Umbilical cord (tissue), 1 donor: ENCODE measurements at regions not wholly inside any gene's neighbourhood (a gene's known extent, or its start where the extent isn't known, plus 50 kb on each side); places are given as distances from the start of the nearest gene placed in this dataset.
A peak's percentile ranks its signal among the peaks of the same experiment; 100 is the strongest.
"Not testable (repeated sequence)": the region's sequence is repeated elsewhere in the genome, so short reads cannot be mapped to it uniquely, and the experiment has no call there.

Experiments used
- DNase-seq: peaks from one replicate; pipeline ENCODE4 v3.0.0-alpha.2; 2015; ENCODE audit warnings: low spot score

DNA sequence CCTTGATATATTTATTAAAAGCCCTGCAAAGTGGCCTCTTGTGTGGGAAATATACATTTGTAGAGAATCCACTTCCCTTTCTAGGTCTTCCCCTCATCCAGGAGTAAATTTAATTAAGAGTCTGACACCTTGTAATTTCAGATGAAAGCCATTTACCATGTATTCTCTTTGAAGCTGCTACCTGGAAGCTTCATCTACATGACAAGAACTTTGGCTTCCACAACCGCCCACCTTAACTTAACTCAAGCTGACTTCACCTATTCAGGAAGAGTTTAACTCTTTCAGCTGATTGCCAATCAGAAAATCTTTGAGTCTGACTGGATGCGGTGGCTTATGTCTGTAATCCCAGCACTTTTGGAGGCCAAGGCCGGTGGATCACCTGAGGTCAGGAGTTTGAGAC lies 899.9 kb downstream of the TAF11L14 start:
- no peak for DNase-seq

DNA sequence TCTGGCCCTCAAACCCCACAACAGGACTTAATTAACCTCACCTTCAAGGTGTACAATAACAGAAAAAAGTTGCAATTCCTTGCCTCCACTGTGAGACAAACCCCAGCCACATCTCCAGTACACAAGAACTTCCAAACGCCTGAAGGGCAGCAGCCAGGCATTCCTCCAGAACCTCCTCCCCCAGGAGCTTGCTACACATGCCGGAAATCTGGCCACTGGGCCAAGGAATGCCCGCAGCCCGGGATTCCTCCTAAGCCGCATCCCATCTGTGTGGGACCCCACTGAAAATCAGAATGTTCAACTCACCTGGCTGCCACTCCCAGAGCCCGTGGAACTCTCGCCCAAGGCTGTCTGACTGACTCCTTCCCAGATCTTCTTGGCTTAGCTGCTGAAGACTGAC lies 901.5 kb downstream of the TAF11L14 start:
- DNase-seq: not testable (repeated sequence)

DNA sequence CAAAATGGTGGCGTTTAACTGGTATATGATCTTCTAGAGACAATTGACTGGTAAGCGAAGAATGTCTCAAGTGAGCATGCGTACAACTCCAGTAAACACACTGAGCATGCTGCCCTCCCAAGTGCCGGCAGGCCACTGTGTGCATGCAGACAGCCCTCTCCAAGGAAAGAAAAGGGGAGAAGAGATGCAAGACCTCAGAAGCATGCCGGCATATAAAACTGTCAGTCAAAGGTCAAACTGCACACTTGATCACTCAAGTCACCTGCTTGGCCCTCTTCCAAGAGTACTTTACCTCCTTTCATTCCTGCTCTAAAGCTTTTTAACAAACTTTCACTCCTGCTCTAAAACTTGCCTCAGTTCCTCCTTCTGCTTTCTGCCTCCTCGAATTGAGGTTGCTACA lies 910.2 kb downstream of the TAF11L14 start:
- no peak for DNase-seq

DNA sequence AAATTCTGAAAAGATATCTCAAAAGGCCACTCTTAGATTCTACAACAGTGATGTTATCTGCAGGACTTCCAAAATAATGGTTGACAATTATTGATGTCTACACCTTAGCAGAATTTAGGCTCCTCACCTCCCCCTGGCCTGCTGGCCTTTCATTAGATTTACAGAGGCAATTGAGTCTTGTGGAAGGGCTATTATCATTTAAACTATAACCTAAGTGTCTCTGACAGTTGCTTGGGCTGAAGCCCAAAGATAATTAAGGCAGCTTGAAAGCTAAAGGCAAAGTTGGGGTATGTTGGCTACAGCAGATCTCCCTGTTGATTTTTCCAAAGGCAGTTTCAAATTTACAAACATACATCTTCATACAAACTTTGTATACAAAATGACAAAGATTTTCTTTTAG lies 912.3 kb downstream of the TAF11L14 start:
- DNase-seq: no peak

DNA sequence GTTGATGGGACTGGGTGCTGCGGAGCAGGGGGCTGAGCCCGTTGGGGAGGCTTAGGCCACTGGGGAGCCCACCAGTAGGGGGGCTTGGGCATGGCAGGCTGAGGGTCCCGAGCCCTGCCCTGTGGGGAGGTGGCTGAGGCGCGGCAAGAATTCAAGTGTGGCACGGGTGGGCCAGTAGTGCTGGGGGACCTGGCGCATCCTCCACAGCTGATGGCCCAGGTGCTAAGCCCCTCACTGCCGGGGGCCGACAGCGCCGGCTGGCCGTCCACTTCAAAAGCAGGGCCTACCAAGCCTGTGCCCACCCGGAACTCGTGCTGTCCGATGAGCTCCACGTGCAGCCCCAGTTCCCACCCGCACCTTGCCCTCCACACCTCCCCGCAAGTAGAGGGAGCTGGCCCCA lies 917.5 kb downstream of the TAF11L14 start:
- DNase-seq: no peak

DNA sequence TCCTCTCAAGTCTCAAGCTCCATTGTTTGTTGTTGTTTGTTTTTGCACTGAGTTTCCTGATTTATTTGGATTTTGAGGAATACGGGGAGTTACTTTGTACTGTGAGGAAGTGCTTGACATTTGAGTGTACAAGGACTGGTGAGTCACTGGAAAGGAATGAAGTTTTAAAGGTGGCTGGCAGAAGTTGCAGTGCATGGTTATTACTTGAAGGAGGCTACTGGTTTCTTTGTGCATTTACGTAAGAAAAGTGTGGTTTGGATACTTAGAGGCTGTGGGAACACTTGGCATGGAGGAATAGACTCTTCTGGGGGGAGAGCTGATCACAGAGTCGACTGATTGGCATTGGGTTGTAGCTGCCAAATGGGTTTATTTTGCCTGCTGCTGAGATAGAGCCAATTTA lies 919.0 kb downstream of the TAF11L14 start:
- DNase-seq: peak; percentile 2

DNA sequence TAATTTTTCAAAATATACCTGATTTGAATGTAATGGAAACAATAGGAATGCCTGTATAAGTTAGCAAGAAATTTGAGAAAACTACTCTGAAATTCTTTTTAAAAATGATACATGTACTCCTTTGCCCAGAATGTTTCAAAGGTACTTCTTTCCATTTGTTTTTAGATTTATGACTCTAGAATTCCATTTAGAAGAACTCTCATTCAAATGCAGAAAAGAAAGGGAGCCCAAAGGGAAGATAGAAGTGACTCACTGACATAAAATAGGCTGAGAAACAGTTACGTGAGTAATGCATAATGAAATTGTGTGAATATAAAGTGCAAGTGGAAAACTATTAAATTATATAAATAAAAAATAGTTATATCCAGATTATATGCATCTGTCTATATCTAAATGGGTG lies 926.3 kb downstream of the TAF11L14 start:
- no peak for DNase-seq

DNA sequence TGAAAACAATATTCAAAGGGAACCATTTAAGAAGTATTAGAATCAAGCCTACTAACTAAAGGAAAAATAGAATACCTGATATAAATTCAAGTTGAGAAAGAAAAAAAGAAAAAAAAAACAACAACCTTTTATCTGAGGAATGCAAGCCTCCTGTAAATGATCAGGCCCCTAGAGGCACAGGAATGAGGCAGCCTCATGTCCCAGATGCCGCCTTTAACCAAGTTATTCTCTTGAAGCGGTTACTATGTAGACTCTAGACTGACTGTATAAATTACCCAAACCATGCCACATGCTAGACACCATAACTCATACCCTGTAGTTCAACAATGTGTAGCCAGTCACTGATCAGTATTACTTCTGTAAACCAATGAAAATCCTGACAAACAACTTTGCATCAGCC lies 929.6 kb downstream of the TAF11L14 start:
- DNase-seq: no peak

DNA sequence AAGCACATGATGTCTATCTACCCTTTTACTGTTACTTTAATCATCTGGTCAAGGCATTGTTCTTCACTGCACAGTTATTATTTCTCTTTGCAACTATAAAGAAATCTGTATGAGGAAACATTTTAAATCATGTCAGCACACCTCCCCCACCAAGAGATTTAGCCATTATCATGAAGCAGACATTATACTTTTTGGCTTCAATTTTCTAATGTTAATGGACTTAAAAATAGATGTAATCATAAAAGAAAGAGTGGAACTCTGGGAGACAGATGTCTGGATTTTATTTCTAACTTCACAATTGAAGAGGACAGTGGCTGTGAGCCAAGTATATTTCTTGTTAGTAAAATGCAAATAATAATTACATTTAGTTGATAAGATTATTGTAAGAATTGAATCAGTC lies 932.4 kb downstream of the TAF11L14 start:
- no peak for DNase-seq

DNA sequence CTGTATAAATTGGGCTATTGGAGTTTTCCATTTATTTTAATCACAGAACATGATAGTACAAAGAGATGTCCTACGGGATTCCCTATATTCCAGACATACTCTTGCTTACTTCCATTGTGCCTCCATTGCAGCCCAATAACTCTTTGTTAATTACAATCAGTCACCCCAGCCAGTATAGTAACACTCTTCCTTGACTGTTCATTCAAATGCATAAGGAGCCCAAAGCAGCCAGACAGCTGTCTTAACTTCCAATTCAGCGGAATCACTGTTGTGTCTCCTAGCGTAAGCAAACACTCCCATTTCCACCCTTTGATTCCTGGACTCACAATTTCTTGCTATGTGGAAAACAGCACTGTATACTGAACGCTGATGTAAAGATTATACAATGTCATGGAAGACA lies 942.3 kb downstream of the TAF11L14 start:
- no peak for DNase-seq

DNA sequence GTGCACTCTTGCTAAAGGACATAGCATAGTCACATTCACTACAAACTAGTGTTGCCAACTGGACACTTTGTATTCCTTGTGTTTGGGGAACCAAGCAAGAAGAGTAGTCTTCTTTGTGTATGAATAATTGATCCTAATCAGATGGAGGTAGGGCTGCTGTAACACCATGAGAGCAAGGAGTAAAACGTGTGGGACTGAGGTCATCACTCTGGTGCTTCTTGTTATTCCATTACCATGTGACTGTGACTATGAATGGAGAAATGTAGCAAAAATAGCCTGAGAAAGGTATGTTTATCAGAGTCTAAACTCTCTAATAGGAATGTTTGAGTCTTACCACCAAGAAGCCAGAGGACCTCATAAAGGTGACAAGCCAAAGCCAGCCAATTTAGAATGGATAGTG lies 966.9 kb downstream of the TAF11L14 start:
- no peak for DNase-seq

DNA sequence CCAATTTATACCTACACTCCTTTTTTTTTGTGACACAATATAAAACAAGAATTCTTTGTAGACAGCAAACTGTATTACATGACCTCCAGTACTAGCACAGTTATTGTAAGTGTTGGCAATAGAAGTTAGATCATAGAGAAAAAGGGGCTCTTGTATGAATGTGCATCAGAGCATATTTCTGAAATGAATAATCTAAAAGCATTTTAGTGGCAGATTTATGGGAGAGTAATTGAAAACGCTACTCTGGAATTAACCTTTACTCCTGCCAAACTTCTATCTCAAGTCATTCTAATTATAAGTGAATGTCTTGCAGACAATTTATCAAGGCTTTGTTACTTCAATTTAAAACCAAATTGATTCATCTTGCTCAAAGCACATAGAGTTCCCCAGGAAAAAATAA lies 968.1 kb downstream of the TAF11L14 start:
- no peak for DNase-seq

DNA sequence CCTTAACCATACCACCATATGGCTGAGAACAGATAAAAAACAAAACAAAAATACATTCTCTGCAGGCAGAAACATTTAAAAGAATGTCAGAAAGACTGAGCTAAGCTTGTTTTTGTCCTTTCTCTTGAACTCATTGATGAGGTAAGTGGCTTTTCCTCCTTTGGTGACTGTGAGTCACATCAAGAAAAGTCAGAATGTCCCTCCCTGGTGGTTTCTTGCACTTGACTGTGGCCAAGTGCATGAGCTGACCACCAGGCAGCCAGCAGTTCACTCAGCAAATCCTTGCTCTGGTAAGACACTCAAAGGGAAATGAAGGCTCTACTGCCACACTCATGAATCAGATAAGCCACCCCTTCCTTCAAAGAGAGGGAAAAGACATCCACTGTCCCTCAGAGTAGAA lies 970.9 kb downstream of the TAF11L14 start:
- DNase-seq: no peak

DNA sequence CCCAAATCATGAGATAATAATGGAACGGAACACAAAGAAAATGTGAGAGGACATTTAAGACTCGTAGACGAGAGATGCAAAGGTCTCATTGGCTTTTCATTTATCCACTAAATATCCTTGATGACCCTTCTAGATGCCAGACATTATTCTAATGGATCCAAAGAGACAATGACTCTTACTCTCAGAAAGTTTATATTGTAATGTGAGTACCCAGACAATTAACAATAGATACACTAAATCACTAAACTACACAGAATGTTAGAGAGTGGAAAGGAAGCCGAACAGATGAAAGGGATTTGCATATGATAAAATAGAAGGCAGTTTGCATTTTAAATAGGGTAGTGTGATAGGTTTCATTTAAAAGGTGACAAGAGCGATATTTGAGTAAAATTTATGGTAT lies 973.3 kb downstream of the TAF11L14 start:
- DNase-seq: no peak

DNA sequence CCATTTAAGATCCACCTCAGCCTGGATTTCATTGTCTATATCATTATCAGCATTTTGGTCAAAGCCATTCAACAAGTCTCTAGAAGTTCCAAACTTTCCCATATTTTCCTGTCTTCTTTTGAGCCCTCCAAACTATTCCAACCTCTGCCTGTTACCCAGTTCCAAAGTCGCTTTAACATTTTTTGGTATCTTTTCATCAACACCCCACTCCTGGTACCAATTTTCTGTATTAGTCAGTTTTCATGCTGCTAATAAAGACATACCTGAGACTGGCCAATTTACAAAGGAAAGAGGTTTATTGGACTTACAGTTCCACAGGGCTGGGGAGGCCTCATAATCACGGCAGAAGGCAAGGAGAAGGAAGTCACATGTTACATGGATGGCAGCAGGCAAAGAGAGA lies 982.9 kb downstream of the TAF11L14 start:
- DNase-seq: not testable (repeated sequence)

DNA sequence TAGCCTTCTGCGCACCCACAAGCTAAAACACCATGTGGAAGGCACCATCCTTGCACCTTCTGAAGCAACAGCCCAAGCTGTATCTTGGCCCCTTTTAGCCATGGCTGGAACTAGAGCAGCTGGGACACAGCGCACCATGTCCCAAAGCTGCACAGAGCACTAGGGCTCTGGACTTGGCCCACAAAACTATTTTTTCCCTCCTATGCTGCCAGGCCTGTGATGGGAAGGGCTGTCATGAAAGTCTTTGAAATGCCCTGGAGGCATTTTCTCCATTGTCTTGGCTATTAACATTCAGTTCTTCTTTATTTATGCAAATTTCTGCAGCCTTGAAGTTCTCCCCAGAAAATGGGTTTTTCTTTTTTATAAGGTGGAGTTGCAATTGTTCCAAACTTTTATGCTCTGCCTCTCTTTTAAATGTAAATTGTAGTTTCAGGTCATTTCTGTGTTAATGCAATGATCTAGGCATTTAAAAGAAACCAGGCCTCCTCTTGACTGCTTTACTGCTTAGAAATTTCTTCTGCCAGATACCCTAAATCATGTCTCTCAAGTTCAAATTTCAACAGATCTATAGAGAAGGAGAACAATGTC lies 996.3 kb downstream of the TAF11L14 start:
- peak; percentile 2 for DNase-seq

DNA sequence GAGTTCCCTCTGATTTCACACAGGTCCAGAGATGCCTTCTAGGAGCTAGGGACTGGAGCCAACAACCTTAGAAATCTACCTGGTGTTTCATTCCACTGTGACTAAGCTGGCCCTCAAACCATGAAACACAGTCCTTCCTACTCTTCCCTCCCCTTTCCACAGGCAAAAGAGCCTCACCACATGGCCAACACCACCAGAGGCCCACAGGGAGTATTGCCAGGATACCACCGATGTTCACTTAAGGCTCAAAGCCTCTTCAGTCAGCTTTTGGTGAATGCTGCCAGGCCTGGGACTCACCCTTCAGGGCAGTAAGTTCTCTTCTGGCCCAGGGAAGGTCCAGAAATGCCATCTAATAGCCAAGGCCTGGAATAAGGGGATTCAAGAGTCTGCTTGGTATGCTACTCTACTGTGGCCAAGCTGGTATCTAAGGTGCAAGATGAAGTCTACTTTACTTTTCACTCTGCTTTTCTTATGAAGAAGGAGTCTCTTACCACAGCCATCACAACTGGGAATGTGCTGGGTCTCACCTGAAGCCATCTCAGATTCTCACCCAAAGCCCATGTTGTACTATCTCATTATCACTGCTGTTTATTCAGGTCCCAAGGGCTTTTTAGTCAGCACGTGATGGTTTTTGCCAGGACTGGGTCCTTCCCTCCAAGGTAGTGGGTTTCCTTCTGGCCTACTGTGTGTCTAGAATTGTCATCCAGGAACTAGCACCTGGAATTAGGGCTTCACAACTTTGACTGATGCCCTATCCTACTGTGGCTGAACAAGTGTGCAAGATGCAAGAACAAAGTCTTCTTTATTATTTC lies 1018.4 kb downstream of the TAF11L14 start:
- no peak for DNase-seq

DNA sequence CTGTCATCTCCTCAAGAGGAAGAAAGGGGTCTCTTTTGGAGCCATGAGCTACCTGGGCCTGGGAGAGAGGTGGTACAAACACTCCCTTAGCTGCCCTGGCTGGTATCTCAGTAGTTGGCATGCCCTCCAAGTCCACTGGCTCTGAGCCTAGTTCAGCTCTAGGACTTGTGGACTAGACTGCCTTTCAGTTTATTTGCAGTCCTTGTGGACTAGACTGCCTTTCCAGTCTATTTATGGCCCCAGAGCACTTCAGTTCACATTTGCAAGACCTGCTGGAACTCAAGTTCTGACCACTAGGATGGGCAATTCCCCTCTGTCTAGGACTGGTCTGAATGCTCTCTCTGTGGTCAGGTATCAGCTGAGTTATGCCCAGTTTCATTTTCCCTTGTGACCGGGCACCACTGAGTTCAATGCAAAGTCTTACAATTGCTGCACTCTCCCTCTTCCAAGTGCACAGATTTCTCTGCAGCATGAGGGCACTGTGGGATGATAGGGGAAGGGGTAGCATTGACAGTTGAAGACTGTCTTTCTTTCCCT lies 1019.0 kb downstream of the TAF11L14 start:
- no peak for DNase-seq

DNA sequence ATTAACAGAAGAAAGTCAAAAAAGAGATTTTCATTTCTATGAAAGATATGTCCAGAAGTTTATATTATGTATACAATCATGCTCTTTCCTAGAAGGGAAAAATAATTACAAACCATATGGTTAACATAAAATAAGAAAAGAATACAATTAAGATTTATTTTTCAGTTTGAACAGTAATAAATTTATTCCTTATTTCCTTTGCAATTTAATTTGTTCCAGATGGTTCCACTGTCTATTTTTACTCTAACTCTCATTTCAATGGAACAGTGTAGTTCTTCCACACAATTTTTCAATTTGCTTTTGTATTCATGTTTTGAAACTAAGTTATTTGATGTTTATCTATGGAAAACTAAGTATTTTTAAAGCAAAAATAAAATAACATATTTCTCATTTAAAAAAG lies 1026.3 kb downstream of the TAF11L14 start:
- DNase-seq: no peak

DNA sequence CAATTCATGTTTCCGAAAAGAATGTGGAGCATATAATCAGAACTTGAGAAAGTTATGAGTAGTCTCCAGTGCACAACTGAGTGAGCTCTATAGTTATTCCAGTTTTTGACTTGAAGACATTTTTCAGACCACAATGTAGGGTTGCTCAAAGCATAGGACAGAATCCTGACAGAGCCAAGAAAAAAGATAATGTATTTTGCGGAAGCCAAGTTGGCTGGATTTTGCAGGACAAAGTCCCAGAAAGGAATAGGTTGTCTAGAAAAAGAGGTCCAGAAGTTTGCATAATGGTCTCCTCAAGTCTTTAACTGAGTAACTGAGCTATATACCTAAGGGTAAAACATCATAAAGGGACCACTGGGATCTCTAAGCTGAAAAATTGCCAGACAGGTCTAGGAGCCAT lies 1028.0 kb downstream of the TAF11L14 start:
- no peak for DNase-seq

DNA sequence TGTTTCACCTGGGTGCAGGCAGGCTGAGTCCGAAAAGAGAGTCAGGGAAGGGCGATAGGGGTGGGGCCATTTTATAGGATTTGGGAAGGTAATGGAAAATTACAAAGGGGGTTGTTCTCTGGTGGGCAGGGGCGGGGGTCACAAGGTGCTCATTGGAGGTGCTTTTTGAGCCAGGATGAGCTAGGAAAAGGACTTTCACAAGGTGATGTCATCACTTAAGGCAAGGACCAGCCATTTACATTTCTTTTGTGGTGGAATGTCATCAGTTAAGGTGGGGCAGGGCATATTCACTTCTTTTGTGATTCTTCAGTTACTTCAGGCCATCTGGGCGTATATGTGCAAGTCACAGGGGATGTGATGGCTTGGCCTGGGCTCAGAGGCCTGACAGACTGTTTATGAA lies 1040.0 kb downstream of the TAF11L14 start:
- DNase-seq: not testable (repeated sequence)

DNA sequence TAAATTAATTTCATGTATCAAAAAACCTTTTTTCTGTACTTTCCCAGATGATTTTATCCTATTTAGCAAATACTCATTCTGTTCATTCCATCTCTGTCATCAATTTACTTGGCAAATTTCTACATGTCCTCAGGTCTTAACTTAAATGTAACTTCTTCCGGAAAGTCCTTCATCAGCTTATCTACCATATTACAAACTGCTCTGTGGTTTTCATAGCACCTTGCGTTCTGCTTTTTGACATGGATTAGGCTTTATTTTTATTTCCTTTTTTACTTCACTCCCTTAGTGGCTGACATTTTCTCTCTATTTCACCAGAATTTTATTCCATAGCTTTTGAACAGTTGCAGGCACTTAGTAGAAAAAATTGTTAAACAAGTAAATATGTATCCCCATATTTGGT lies 1040.8 kb downstream of the TAF11L14 start:
- DNase-seq: no peak

DNA sequence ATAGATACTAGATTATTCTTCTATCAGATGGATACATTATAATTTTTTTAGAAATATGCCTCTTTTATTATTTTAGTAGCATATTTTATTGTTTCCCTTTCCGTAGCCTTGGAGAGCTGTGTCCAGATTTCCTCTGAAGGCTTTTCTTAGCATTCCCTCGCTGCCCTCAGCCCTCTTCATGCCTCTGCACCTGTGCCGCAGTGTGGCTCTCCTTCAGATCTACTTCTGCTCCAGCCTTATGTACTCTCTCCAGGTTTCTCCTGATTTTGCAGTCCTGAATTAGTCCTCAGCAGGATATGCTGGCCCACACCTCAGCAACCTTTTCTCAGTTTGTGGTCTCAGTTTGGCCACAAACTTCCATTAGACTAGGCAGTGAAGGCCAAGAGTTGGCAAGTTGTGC lies 1052.0 kb downstream of the TAF11L14 start:
- DNase-seq: no peak
